ENCODE measurements at regions not wholly inside any gene's neighbourhood (a gene's known extent, or its start where the extent isn't known, plus 50 kb on each side); places are given as distances from the start of the nearest gene placed in this dataset.

DNA sequence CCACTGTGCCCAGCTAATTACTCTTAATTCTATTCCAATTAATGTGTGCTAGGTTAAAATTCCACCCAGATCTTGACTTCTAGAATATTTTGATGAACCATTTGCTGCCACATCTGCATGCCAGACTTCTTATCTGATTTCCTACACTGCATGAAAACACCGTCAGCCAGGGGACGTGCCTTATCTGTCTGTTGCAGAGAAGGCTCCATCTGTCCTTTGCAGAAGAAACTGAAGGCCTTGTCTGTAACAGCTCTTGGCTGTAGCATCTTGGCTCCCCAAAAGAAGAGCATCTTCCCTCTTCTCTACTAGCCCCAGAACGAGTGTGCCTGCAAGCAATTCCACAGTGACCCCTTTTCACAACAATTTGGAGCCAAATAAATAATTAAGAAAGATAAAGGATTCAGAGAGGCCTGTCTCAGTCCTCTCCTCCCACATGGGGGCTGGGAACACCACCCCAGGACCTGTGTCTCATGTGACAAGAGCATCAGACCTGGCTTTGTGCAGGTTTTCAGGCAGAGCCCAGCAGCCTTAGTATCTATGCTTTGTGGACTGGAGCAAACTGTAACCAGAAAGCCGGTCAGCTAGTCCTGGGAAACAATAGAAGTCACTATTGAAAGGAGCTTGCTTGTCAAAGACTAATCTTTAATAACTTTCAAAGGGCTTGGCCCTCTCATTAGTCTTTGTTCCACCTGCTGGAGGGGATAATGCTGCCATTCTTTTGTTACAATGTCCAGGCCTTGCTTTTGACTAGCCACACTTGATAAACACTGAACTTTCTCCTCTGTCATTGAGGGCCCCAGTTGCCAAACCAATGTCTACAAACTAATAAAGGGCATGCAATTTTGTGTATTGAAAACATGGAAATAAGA is 84.0 kb upstream of the NEUROD1 start:
- no peak for DNase-seq (ENCODE audit: low read depth, low spot score)
- Histone ChIP-seq H3K4me3 (ENCODE audit: low read length) (no peak overlapping the region), H3K9me3 (ENCODE audit: control insufficient read depth, insufficient read depth, low read length) (no peaks in the 10 kb centered on the region), H3K27me3 (ENCODE audit: control insufficient read depth, insufficient read depth, low read length) (no peaks in the 10 kb centered on the region), H3K4me1 (ENCODE audit: control insufficient read depth, insufficient read depth, low read length) (no peaks in the 10 kb centered on the region), H3K36me3 (ENCODE audit: control insufficient read depth, insufficient read depth, low read length) (no peaks in the 10 kb centered on the region), H3K27ac (ENCODE audit: low read length) (no peak overlapping the region)
- no CpG with 5 or more reads among the region's 4 CpGs for WGBS (ENCODE audit: insufficient coverage, insufficient read length)

DNA sequence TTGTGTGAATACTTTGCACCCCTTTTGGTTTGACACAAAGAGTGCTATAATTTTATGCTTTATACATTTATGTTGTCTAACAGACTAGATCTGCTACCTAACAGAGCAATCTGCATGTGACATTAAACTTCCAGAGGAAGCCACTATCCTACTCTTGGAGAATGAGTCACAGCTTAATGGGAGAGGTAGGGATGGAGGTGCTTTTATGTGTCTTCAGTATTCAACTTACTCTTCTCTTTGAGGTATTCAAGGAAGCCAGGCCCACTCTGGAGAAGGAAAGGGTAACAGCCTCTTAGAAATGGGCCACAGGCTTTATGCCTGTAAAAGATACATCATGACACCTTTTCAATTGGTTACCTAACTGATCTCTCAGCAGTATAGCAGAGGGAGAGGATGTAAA is 85.8 kb upstream of the NEUROD1 start:
- DNase-seq (ENCODE audit: low read depth, low spot score) = no peak
- Histone ChIP-seq H3K9me3 (ENCODE audit: control insufficient read depth, insufficient read depth, low read length) (no peaks in the 10 kb centered on the region), H3K4me3 (ENCODE audit: low read length) (no peak overlapping the region), H3K27ac (ENCODE audit: low read length) (no peak overlapping the region), H3K27me3 (ENCODE audit: control insufficient read depth, insufficient read depth, low read length) (no peaks in the 10 kb centered on the region), H3K4me1 (ENCODE audit: control insufficient read depth, insufficient read depth, low read length) (no peaks in the 10 kb centered on the region), H3K36me3 (ENCODE audit: control insufficient read depth, insufficient read depth, low read length) (no peaks in the 10 kb centered on the region)

DNA sequence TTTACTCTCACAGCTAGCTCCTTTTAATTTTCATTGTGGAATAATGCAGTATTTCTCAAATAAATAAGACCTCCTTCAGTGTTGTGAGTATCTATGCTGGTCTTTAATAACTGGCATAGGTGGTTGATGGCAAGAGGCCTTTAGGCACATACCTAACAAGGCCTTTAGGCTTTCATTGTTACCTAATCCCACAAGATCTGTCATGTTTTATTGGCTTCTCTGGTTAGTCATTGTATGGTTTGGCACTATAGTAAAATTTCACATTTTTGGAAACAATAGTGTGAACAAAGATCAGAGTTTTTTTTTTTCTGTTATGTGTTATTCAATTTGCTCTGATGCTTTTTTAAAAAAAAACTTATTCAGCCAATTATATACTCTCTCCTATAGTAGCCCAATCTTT is 89.8 kb upstream of the NEUROD1 start:
- no peak for DNase-seq (ENCODE audit: low read depth, low spot score)
- Histone ChIP-seq H3K4me3 (ENCODE audit: low read length) (no peak overlapping the region), H3K9me3 (ENCODE audit: control insufficient read depth, insufficient read depth, low read length) (no peaks in the 10 kb centered on the region), H3K27me3 (ENCODE audit: control insufficient read depth, insufficient read depth, low read length) (no peaks in the 10 kb centered on the region), H3K27ac (ENCODE audit: low read length) (no peak overlapping the region), H3K36me3 (ENCODE audit: control insufficient read depth, insufficient read depth, low read length) (no peaks in the 10 kb centered on the region), H3K4me1 (ENCODE audit: control insufficient read depth, insufficient read depth, low read length) (no peaks in the 10 kb centered on the region)

DNA sequence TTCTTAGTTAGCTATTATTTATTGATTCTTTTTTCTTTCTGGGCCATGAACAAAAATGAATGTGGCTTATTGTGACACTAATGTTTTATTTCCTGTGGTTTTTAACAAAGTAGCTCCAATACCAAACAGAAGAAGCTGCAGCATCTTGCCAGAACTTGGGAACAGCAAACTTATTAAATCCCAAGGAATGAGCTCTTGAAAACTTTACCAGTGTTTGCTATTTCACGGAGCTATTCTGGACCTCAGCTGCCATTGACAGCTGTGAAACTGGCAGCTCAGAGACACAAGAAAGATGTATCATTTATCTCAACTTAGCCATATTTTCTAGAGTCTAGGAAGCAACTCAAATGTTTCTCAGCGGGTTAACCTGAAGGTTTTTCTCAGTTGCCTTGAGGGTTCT is 91.0 kb upstream of the NEUROD1 start:
- DNase-seq (ENCODE audit: low read depth, low spot score) = no peak
- H3K4me1 ChIP-seq (ENCODE audit: control insufficient read depth, insufficient read depth, low read length) = no peaks in the 10 kb centered on the region
- H3K27ac ChIP-seq (ENCODE audit: low read length) = no peak overlapping the region
- H3K9me3 ChIP-seq (ENCODE audit: control insufficient read depth, insufficient read depth, low read length) = no peaks in the 10 kb centered on the region
- WGBS (ENCODE audit: insufficient coverage, insufficient read length) = no CpG with 5 or more reads among the region's 2 CpGs
- no peaks in the 10 kb centered on the region for H3K27me3 ChIP-seq (ENCODE audit: control insufficient read depth, insufficient read depth, low read length)
- no peak overlapping the region for H3K4me3 ChIP-seq (ENCODE audit: low read length)
- H3K36me3 ChIP-seq (ENCODE audit: control insufficient read depth, insufficient read depth, low read length) = no peaks in the 10 kb centered on the region

DNA sequence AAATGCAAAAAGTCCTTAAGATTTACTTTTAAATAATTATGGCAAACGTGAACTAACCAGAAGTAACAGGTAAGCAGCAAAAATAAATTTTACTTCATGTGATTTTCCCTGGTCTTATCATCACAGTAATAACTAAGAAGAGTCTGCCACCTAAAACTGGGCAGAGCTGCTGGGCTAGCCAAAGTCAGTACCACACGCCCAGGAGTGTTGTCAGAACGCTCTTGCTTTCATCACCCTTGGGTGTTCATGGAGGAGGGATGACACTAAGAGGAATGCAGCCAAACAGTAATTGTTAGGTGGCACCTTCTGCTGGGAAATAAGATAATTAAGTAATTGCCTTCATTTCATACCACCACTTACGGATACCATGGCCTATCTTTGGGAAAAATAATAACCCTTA is 92.0 kb upstream of the NEUROD1 start:
- Histone ChIP-seq H3K4me3 (ENCODE audit: low read length) (no peak overlapping the region), H3K27me3 (ENCODE audit: control insufficient read depth, insufficient read depth, low read length) (no peaks in the 10 kb centered on the region), H3K27ac (ENCODE audit: low read length) (no peak overlapping the region), H3K9me3 (ENCODE audit: control insufficient read depth, insufficient read depth, low read length) (no peaks in the 10 kb centered on the region), H3K4me1 (ENCODE audit: control insufficient read depth, insufficient read depth, low read length) (no peaks in the 10 kb centered on the region), H3K36me3 (ENCODE audit: control insufficient read depth, insufficient read depth, low read length) (no peaks in the 10 kb centered on the region)
- no CpG with 5 or more reads among the region's 4 CpGs for WGBS (ENCODE audit: insufficient coverage, insufficient read length)
- DNase-seq (ENCODE audit: low read depth, low spot score) = no peak

DNA sequence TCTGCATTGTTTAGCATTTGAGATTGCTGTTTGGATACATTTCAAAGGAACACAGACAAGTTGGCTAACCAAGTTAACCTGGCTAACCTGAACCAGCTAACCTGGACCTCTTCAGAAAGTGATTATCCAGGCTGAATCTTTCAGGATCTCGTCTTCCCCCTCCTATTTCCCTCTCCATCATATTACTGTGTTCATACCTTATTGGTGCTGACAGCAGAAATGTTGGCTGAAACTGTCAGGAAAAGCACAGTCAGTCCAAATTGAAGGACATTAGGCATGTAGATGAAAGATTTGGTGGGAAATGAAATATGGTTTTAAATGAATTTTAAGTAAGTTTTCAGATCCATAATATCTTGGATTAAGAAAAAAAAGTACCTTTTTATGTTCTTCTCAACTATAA is 92.5 kb upstream of the NEUROD1 start:
- no CpG with 5 or more reads among the region's 1 CpG for WGBS (ENCODE audit: insufficient coverage, insufficient read length)
- Histone ChIP-seq H3K27me3 (ENCODE audit: control insufficient read depth, insufficient read depth, low read length) (no peaks in the 10 kb centered on the region), H3K9me3 (ENCODE audit: control insufficient read depth, insufficient read depth, low read length) (no peaks in the 10 kb centered on the region), H3K4me1 (ENCODE audit: control insufficient read depth, insufficient read depth, low read length) (no peaks in the 10 kb centered on the region), H3K4me3 (ENCODE audit: low read length) (no peak overlapping the region), H3K36me3 (ENCODE audit: control insufficient read depth, insufficient read depth, low read length) (no peaks in the 10 kb centered on the region), H3K27ac (ENCODE audit: low read length) (no peak overlapping the region)
- DNase-seq (ENCODE audit: low read depth, low spot score) = no peak

DNA sequence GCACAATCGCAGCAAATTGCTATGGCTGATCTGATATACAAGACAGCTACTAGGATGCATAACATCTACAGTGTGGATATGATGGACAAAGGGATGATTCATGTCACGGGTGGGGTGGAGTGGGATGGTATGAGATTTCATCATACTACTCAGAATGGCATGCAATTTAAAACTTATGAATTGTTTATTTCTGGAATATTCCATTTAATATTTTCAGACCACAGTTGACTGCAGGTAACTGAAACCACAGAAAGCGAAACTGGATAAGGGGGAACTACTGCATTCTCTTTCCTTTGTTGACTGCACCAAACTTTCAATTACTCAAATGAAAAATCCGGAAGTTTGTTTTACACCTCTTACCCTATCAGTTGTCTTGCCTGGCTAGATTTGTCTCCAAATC is 94.4 kb upstream of the NEUROD1 start:
- no peaks in the 10 kb centered on the region for H3K36me3 ChIP-seq (ENCODE audit: control insufficient read depth, insufficient read depth, low read length)
- no peak overlapping the region for H3K4me3 ChIP-seq (ENCODE audit: low read length)
- no CpG with 5 or more reads among the region's 4 CpGs for WGBS (ENCODE audit: insufficient coverage, insufficient read length)
- H3K4me1 ChIP-seq (ENCODE audit: control insufficient read depth, insufficient read depth, low read length) = no peaks in the 10 kb centered on the region
- no peak for DNase-seq (ENCODE audit: low read depth, low spot score)
- no peaks in the 10 kb centered on the region for H3K9me3 ChIP-seq (ENCODE audit: control insufficient read depth, insufficient read depth, low read length)
- H3K27ac ChIP-seq (ENCODE audit: low read length) = no peak overlapping the region
- no peaks in the 10 kb centered on the region for H3K27me3 ChIP-seq (ENCODE audit: control insufficient read depth, insufficient read depth, low read length)

DNA sequence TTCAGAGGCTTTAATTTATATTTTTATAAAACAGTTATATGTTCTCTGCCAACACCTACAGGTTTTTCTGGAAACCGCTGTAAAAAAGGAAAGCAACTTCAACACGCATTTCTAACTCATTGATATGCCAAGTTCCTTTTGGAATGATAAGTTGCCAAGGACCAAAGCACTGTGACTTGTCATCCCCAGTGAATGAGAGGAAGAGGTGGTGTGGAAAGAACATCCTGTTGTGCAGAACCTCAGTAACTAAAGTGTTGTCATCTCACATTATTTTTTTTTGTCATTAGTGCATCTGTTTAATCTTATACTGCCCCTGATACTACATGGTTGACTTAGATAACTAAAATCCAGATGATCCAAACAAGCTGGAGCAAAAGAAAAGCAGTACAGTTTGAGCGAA is 96.0 kb upstream of the NEUROD1 start:
- H3K36me3 ChIP-seq (ENCODE audit: control insufficient read depth, insufficient read depth, low read length) = no peaks in the 10 kb centered on the region
- no peaks in the 10 kb centered on the region for H3K9me3 ChIP-seq (ENCODE audit: control insufficient read depth, insufficient read depth, low read length)
- no peak overlapping the region for H3K27ac ChIP-seq (ENCODE audit: low read length)
- no peaks in the 10 kb centered on the region for H3K4me1 ChIP-seq (ENCODE audit: control insufficient read depth, insufficient read depth, low read length)
- no peak for DNase-seq (ENCODE audit: low read depth, low spot score)
- H3K27me3 ChIP-seq (ENCODE audit: control insufficient read depth, insufficient read depth, low read length) = no peaks in the 10 kb centered on the region
- WGBS (ENCODE audit: insufficient coverage, insufficient read length) = no CpG with 5 or more reads among the region's 3 CpGs
- H3K4me3 ChIP-seq (ENCODE audit: low read length) = no peak overlapping the region

DNA sequence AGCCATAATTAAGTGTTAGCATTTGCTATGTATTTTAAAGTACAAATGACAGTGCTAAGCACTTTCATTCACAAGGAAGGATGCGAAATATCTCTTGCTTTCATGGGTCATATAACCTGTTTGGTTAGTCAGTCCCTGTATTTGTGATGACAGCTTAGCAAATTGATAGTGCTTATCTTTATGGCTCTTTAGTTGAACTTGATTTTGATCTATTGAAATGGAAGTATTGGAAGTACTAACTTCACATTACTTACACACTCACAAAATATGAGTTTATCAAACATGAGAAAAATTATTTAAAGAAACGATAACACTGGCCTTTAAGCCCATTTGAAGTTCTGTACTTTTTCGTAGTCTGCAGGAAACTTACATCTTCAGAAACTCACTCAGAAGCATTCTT is 97.4 kb upstream of the NEUROD1 start:
- Histone ChIP-seq H3K9me3 (ENCODE audit: control insufficient read depth, insufficient read depth, low read length) (no peaks in the 10 kb centered on the region), H3K36me3 (ENCODE audit: control insufficient read depth, insufficient read depth, low read length) (no peaks in the 10 kb centered on the region), H3K27me3 (ENCODE audit: control insufficient read depth, insufficient read depth, low read length) (no peaks in the 10 kb centered on the region), H3K4me3 (ENCODE audit: low read length) (no peak overlapping the region), H3K4me1 (ENCODE audit: control insufficient read depth, insufficient read depth, low read length) (no peaks in the 10 kb centered on the region), H3K27ac (ENCODE audit: low read length) (no peak overlapping the region)
- WGBS (ENCODE audit: insufficient coverage, insufficient read length) = no CpG with 5 or more reads among the region's 3 CpGs
- DNase-seq (ENCODE audit: low read depth, low spot score) = no peak

DNA sequence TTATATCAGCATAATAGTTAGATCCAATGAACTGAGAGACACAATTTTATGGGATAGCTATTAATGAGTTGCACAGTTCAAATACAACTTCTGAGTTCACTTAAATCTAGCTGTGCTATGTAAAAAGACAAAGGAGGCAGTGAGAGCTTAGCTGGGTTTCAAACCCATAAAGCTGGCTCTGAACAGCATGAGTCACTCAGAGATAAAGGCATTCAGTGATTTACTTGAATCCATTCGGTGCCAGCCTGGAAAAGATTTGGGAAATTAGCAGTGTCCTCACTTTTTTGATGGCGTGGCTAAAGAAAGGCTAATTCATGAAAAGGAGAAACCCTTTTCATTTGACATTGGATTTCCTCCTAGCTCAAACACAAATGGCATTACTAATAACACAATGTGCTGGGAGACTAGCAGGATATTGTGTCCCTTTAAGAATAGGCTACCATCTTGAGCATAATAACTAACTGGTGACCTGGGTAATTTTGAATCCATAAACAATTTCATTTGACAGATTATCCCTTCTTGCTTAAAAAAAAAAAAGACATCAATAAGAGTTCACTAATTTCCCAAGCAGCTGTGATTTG is 98.4 kb upstream of the NEUROD1 start:
- DNase-seq (ENCODE audit: low read depth, low spot score) = no peak
- Histone ChIP-seq H3K36me3 (ENCODE audit: control insufficient read depth, insufficient read depth, low read length) (no peaks in the 10 kb centered on the region), H3K4me1 (ENCODE audit: control insufficient read depth, insufficient read depth, low read length) (no peaks in the 10 kb centered on the region), H3K9me3 (ENCODE audit: control insufficient read depth, insufficient read depth, low read length) (no peaks in the 10 kb centered on the region), H3K27me3 (ENCODE audit: control insufficient read depth, insufficient read depth, low read length) (no peaks in the 10 kb centered on the region), H3K27ac (ENCODE audit: low read length) (no peak overlapping the region), H3K4me3 (ENCODE audit: low read length) (no peak overlapping the region)
- no CpG with 5 or more reads among the region's 2 CpGs for WGBS (ENCODE audit: insufficient coverage, insufficient read length)
